ENCODE measurements at regions not wholly inside any gene's neighbourhood (a gene's known extent, or its start where the extent isn't known, plus 50 kb on each side); places are given as distances from the start of the nearest gene placed in this dataset.

DNA sequence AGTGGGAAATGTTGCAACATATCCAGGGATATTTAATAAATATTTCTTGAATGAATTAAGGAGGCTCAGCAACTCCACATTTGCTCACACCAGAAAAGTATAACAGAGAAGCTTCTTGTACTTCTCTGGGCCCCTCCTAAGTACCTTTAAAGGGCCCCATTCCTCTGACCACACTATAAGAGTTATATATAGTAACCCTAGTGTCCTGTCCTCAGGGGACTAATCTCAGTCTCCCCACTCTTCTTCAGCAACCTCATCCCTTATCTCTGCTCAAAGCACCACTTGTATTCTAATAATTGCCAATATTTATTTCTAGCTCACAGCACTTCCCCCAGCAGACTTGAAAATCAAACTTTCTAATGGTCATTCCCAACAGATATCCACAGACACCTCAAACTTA is 237.1 kb downstream of the GXYLT1 start:
- peaks cover 3% of the 10 kb centered on the region for H3K27me3 Mint-ChIP-seq
- DNase-seq: no peak
- no peaks in the 10 kb centered on the region for H3K9me3 Mint-ChIP-seq
- H3K36me3 Mint-ChIP-seq (ENCODE audit: low read depth): no peaks in the 10 kb centered on the region
- no peak overlapping the region for H3K4me3 Mint-ChIP-seq
- no peaks in the 10 kb centered on the region for H3K4me1 Mint-ChIP-seq
- intact Hi-C loops (cut with micrococcal nuclease): no loop called here
- no peak overlapping the region for H3K27ac Mint-ChIP-seq

DNA sequence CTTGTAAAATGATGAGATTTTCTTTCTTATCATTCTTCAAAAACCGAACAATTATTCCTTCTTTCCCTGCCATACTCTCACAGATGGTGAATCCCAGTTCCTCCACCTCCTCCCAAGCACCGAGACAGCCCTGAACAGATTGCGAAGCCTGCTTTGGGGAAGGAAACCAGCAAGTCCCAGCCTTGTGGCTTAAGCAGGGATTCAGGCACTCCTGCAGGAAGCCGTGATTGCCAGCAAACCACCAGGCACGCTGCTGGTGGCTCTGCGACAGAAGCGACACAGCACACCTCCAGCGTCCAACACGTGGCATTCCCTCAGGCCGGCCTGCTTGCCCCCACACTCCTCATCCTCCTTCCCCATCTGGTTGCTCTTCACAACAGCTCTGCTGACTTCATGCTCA is 237.7 kb downstream of the GXYLT1 start:
- intact Hi-C loops (cut with micrococcal nuclease): no loop called here
- H3K36me3 Mint-ChIP-seq (ENCODE audit: low read depth): no peaks in the 10 kb centered on the region

DNA sequence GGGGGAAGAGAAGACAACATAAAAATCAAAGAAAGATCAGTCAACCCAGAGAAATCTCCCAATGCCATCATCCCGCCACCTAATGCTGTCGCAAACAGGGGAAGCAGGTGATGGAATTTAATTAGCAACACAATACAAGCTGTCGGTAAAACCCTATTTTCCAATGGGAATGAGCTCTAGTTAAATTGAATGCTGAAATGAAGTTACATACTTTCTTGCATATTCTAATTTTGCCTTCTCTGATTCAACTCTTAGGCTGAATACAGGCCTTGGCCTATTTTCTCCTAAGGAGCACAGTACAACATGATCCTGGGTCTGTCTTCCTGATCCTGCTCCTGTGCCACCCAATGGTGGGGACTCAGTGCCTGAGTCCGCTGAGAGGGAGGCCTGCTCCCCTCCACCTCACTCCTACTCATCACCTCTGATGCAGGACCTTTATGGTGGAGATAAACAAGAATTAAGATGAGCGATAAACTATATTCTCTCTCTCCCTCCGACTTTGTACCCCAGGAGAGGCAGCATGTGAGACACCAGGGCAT is 238.8 kb downstream of the GXYLT1 start:
- Mint-ChIP-seq H3K4me3 (no peak overlapping the region), H3K36me3 (ENCODE audit: low read depth) (no peaks in the 10 kb centered on the region), H3K4me1 (no peaks in the 10 kb centered on the region), H3K27me3 (peaks cover 3% of the 10 kb centered on the region), H3K9me3 (no peaks in the 10 kb centered on the region), H3K27ac (no peak overlapping the region)
- intact Hi-C loops (cut with micrococcal nuclease): no loop called here
- DNase-seq: no peak

More for the DNA sequence above, 237.7 kb downstream of the GXYLT1 start:
- DNase-seq: no peak
- H3K4me3 Mint-ChIP-seq: no peak overlapping the region
- H3K4me1 Mint-ChIP-seq: no peaks in the 10 kb centered on the region
- H3K27ac Mint-ChIP-seq: no peak overlapping the region
- H3K27me3 Mint-ChIP-seq: peaks cover 3% of the 10 kb centered on the region
- no peaks in the 10 kb centered on the region for H3K9me3 Mint-ChIP-seq

DNA sequence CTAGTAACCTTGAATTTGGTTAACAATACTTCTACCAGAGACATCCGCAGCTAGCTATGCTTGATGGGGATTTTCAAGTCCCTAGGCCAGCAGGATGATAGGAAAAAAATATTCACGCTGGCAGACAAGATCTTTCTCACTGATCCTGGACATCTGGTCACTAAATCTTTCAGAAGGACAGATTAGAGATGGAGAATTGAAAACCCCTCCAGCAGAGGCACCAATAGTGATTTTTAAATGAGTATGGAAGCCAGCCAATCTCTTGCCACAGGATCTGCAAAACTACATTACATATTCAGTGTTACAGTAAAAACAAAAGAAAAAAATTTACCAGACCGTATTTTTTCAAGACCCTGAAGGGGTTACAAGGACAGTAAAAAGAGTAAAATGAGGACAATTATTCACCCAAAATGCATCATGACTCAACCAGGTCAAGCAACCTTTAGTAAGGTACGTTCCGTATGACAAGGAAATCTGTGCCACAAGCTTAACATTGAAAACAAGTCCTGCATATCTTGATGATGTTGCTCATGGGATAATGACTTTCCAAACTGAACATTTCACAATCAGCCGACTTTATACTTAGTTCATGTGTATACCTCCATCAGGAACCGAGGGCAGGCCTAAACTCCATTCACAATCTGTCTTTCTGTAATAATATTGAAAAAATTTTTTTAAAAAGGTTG is 239.5 kb downstream of the GXYLT1 start:
- Mint-ChIP-seq H3K36me3 (ENCODE audit: low read depth) (no peaks in the 10 kb centered on the region), H3K9me3 (no peaks in the 10 kb centered on the region), H3K4me1 (no peaks in the 10 kb centered on the region), H3K27me3 (peaks cover 3% of the 10 kb centered on the region), H3K4me3 (no peak overlapping the region), H3K27ac (no peak overlapping the region)
- intact Hi-C loops (cut with micrococcal nuclease): no loop called here
- no peak for DNase-seq

DNA sequence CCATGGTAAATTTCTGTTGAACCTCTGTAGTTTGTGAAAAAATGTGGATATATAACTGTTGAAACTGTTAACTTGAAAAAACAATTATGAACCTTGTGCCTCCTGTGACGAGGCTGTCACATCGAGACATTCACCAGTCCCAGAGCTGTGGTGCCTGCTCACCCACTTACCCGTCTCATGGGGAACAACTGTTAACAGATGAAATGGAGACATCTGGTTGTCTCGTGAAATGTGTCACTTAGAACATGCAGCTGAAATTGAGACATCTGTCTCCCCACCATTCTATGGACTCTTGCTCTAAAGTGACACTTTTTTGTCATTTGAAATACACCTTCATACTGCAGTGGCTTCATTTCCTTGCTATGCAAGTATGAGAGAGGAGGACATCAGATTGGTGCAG is 240.6 kb downstream of the GXYLT1 start:
- no peak overlapping the region for H3K27ac Mint-ChIP-seq
- no peak for DNase-seq
- H3K9me3 Mint-ChIP-seq: no peaks in the 10 kb centered on the region
- peaks cover 4% of the 10 kb centered on the region for H3K27me3 Mint-ChIP-seq
- no peaks in the 10 kb centered on the region for H3K36me3 Mint-ChIP-seq (ENCODE audit: low read depth)
- intact Hi-C loops (cut with micrococcal nuclease): no loop called here
- H3K4me1 Mint-ChIP-seq: no peaks in the 10 kb centered on the region
- no peak overlapping the region for H3K4me3 Mint-ChIP-seq

DNA sequence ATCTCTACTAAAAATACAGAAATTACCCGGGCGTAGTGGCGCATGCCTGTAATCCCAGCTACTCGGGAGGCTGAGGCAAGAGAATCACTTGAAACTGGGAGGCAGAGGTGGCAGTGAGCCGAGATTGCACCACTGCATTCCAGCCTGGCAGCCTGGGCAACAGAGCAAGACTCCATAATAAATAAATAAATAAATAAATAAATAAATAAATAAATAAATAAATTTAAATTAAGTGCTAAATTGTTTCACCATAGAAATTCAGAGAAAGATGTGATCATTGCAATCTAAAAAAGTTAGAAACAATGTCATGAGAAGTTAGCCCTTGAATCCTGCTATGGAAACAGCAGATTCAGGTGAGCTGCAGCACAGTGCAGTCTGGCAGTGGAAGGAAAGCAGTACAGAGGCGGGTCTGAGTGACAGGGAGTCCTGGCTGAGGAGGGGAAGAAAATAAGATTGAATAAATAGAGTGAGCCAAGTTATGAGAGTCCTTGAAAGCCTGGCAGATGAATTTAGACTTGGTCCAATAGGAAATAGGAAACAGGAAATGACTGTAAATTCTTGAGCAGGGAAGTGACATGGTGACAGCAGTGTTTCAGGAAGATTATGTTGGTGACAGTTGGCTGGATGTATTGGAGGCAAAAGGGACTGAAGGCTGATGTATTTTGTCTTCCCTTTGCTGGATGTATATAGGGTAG is 241.5 kb downstream of the GXYLT1 start:
- Mint-ChIP-seq H3K27me3 (peaks cover 3% of the 10 kb centered on the region), H3K27ac (no peak overlapping the region), H3K4me1 (no peaks in the 10 kb centered on the region), H3K9me3 (no peaks in the 10 kb centered on the region), H3K36me3 (ENCODE audit: low read depth) (no peaks in the 10 kb centered on the region), H3K4me3 (no peak overlapping the region)
- no peak for DNase-seq
- intact Hi-C loops (cut with micrococcal nuclease): no loop called here

GRCh38 chr12:41899577-41899976 is 245.1 kb downstream of the GXYLT1 start:
- H3K36me3 Mint-ChIP-seq (ENCODE audit: low read depth): no peaks in the 10 kb centered on the region
- H3K4me1 Mint-ChIP-seq: no peaks in the 10 kb centered on the region

GRCh38 chr12:41897593-41897992 is 247.1 kb downstream of the GXYLT1 start:
- intact Hi-C loops (cut with micrococcal nuclease): no loop called here
- Mint-ChIP-seq H3K9me3 (no peaks in the 10 kb centered on the region), H3K27ac (no peak overlapping the region), H3K4me1 (no peaks in the 10 kb centered on the region), H3K36me3 (ENCODE audit: low read depth) (no peaks in the 10 kb centered on the region), H3K4me3 (no peak overlapping the region), H3K27me3 (peaks cover 2% of the 10 kb centered on the region)
- no peak for DNase-seq

More at GRCh38 chr12:41899577-41899976, 245.1 kb downstream of the GXYLT1 start:
- no peak overlapping the region for H3K27ac Mint-ChIP-seq
- H3K27me3 Mint-ChIP-seq: peaks cover 2% of the 10 kb centered on the region
- DNase-seq: no peak
- intact Hi-C loops (cut with micrococcal nuclease): no loop called here
- no peaks in the 10 kb centered on the region for H3K9me3 Mint-ChIP-seq
- H3K4me3 Mint-ChIP-seq: no peak overlapping the region

DNA sequence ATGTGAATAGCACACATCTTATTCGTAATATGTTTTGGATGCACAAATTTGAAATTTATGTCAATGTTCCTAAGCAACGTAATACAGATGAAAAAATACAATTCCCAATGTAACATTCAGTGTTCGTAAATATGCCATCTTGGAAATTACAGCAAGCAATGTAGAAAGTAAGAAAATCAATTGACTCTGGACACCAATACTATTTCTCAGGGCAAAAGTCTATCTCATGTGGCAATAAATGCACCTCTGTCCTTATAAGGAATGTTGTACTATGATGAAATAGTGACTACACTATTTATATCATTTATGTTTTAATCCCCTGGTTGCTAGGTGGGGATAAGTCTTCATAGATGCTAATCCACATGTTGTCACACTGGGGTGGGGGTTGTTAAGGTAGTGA is 251.2 kb downstream of the GXYLT1 start:
- H3K27me3 Mint-ChIP-seq: no peaks in the 10 kb centered on the region
- no peak overlapping the region for H3K27ac Mint-ChIP-seq
- H3K36me3 Mint-ChIP-seq (ENCODE audit: low read depth): no peaks in the 10 kb centered on the region
- no peaks in the 10 kb centered on the region for H3K9me3 Mint-ChIP-seq
- DNase-seq: no peak
- intact Hi-C loops (cut with micrococcal nuclease): no loop called here
- no peak overlapping the region for H3K4me3 Mint-ChIP-seq
- H3K4me1 Mint-ChIP-seq: no peaks in the 10 kb centered on the region

GRCh38 chr12:41892302-41892701 is 252.4 kb downstream of the GXYLT1 start:
- Mint-ChIP-seq H3K27me3 (no peaks in the 10 kb centered on the region), H3K4me3 (no peak overlapping the region), H3K4me1 (no peaks in the 10 kb centered on the region), H3K36me3 (ENCODE audit: low read depth) (no peaks in the 10 kb centered on the region), H3K27ac (no peak overlapping the region), H3K9me3 (no peaks in the 10 kb centered on the region)
- DNase-seq: no peak
- intact Hi-C loops (cut with micrococcal nuclease): no loop called here

- no peaks in the 10 kb centered on the region for H3K27me3 Mint-ChIP-seq
- intact Hi-C loops (cut with micrococcal nuclease): no loop called here
- no peak overlapping the region for H3K4me3 Mint-ChIP-seq
- H3K4me1 Mint-ChIP-seq: no peaks in the 10 kb centered on the region
- H3K27ac Mint-ChIP-seq: no peak overlapping the region
- H3K9me3 Mint-ChIP-seq: no peaks in the 10 kb centered on the region
- no peak for DNase-seq
- H3K36me3 Mint-ChIP-seq (ENCODE audit: low read depth): no peaks in the 10 kb centered on the region
Observed at GRCh38 chr12:41891226-41891625, 253.4 kb downstream of the GXYLT1 start.

DNA sequence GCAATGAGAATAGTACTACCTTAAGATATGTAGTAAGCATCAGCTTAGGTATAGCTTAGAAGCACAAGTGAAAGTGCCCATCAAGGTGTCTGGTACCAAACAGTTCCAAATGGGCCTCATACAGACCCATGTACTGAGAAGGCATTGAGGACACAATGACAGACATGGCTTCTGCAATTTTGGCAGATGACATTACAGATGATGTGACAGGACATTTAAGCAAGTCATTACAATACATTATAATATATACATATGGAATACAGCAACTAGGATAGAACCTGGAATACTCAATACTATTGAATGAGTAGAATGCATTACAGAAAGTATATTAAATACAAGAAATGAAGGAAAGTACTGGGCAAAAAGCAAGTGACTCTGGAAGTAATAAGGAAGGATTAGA is 256.4 kb downstream of the GXYLT1 start:
- no peak overlapping the region for H3K27ac Mint-ChIP-seq
- no peaks in the 10 kb centered on the region for H3K4me1 Mint-ChIP-seq
- no peaks in the 10 kb centered on the region for H3K9me3 Mint-ChIP-seq
- no peak overlapping the region for H3K4me3 Mint-ChIP-seq
- DNase-seq: no peak
- no peaks in the 10 kb centered on the region for H3K36me3 Mint-ChIP-seq (ENCODE audit: low read depth)
- intact Hi-C loops (cut with micrococcal nuclease): no loop called here
- H3K27me3 Mint-ChIP-seq: no peaks in the 10 kb centered on the region

DNA sequence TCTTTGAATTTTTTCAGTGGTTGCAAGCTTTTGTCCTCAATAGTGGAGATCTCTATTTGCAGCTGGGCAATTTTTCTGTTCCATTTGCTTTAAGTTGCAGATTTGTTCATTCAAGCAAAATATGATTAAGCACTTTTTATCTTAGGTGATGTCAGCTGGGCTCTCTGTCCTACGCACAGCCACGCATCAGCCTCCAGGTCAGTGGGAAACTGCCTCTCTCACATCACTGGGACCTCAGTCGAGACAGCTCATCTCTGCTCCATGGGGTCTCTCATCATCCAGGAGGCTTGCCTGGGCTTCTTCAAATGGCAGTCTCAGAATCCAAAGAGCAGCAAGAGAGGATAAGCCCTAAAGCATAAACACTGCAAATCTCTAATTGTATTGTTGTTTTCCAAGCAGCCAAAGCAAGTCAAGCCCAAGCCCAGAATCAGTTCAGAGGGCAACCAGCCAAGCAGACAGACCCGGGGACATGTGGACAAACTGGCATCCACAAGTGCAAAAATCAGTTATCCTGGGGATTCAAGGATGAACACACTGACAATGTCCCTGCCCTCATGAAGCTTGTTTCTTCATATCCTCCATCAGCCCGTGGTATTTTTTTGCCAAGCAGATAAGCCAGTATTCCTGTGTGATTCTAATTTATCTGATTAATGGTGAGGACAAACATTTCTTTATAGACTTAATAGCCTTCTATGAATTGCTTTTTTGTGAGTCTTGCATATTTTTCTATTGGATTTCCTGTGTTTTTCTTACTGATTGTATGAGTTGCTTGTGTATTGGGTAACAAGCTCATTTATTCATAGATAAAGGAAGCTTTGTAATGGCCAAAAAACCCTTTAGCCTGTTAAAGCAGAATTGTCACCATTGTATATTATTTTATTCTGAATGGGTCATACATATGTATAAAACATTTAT is 262.5 kb downstream of the GXYLT1 start:
- intact Hi-C loops (cut with micrococcal nuclease): no loop called here
- no peak for DNase-seq
- H3K4me3 Mint-ChIP-seq: no peak overlapping the region
- H3K36me3 Mint-ChIP-seq (ENCODE audit: low read depth): no peaks in the 10 kb centered on the region
- H3K27ac Mint-ChIP-seq: no peak overlapping the region
- H3K4me1 Mint-ChIP-seq: no peaks in the 10 kb centered on the region
- no peaks in the 10 kb centered on the region for H3K27me3 Mint-ChIP-seq
- no peaks in the 10 kb centered on the region for H3K9me3 Mint-ChIP-seq

GRCh38 chr12:41869432-41869831 is 275.2 kb downstream of the GXYLT1 start:
- intact Hi-C loops (cut with micrococcal nuclease): no loop called here
- H3K9me3 Mint-ChIP-seq: peaks cover 7% of the 10 kb centered on the region
- H3K27me3 Mint-ChIP-seq: no peaks in the 10 kb centered on the region
- DNase-seq: no peak
- H3K36me3 Mint-ChIP-seq (ENCODE audit: low read depth): no peaks in the 10 kb centered on the region
- no peak overlapping the region for H3K27ac Mint-ChIP-seq
- no peaks in the 10 kb centered on the region for H3K4me1 Mint-ChIP-seq
- no peak overlapping the region for H3K4me3 Mint-ChIP-seq

All from activated CD4-positive, alpha-beta T cell treated with anti-CD3 and anti-CD28 coated beads, Interleukin-2, amount 10 ng/mL, durations not matched to agents 24 days and 14 days (primary cell).